ENCODE measurements at regions not wholly inside any gene's neighbourhood (a gene's known extent, or its start where the extent isn't known, plus 50 kb on each side); places are given as distances from the start of the nearest gene placed in this dataset.
A peak's percentile ranks its signal among the peaks of the same experiment; 100 is the strongest.

GRCh38 chr2:19806131-19806530, 95.7 kb downstream of the TTC32 start:
- Histone ChIP-seq H3K4me1 (peaks cover 11% of the 10 kb centered on the region), H3K4me3 (no peak overlapping the region), H3K27me3 (no peaks in the 10 kb centered on the region), H3K27ac (no peak overlapping the region), H3K36me3 (no peaks in the 10 kb centered on the region), H3K9me3 (no peaks in the 10 kb centered on the region)
- TF ChIP-seq POLR2AphosphoS5 (IDR thresholded peaks at IDR 0.05; ENCODE audit: insufficient read depth in 1 of 2, low read depth in 1 of 2), result no peak
- TF ChIP-seq POLR2A (IDR thresholded peaks at IDR 0.05), result no peak
- no peak for TF ChIP-seq CTCF (IDR thresholded peaks at IDR 0.05)
- DNase-seq (ENCODE audit: extremely low spot score in 2 of 2), result peak in 1 of 2 donors; percentile 67
- intact Hi-C loops (cut with DNase I), result no loop called here

GRCh38 chr2:19805266-19805665, 96.5 kb downstream of the TTC32 start:
- Histone ChIP-seq H3K27me3 (no peaks in the 10 kb centered on the region), H3K4me1 (peaks cover 11% of the 10 kb centered on the region), H3K9me3 (no peaks in the 10 kb centered on the region), H3K27ac (no peak overlapping the region), H3K36me3 (no peaks in the 10 kb centered on the region), H3K4me3 (no peak overlapping the region)
- peak in 1 of 2 donors; percentile 58 for DNase-seq (ENCODE audit: extremely low spot score in 2 of 2)
- TF ChIP-seq CTCF (IDR thresholded peaks at IDR 0.05), result no peak
- intact Hi-C loops (cut with DNase I), result no loop called here

GRCh38 chr2:19804639-19805260, 97.0 kb downstream of the TTC32 start:
- peaks cover 11% of the 10 kb centered on the region for H3K4me1 ChIP-seq
- no peak overlapping the region for H3K27ac ChIP-seq
- no peak overlapping the region for H3K4me3 ChIP-seq
- intact Hi-C loops (cut with DNase I), result no loop called here
- TF ChIP-seq CTCF (IDR thresholded peaks at IDR 0.05) (no peak), POLR2A (IDR thresholded peaks at IDR 0.05) (no peak), POLR2AphosphoS5 (IDR thresholded peaks at IDR 0.05; ENCODE audit: insufficient read depth in 1 of 2, low read depth in 1 of 2) (no peak)
- H3K27me3 ChIP-seq, result no peaks in the 10 kb centered on the region
- DNase-seq (ENCODE audit: extremely low spot score in 2 of 2), result peak in 1 of 2 donors; percentile 42
- no peaks in the 10 kb centered on the region for H3K9me3 ChIP-seq
- H3K36me3 ChIP-seq, result no peaks in the 10 kb centered on the region

- peaks cover 11% of the 10 kb centered on the region for H3K4me1 ChIP-seq
- TF ChIP-seq CTCF (IDR thresholded peaks at IDR 0.05), result no peak
- TF ChIP-seq POLR2AphosphoS5 (IDR thresholded peaks at IDR 0.05; ENCODE audit: insufficient read depth in 1 of 2, low read depth in 1 of 2), result no peak
- no peak for TF ChIP-seq POLR2A (IDR thresholded peaks at IDR 0.05)
- DNase-seq (ENCODE audit: extremely low spot score in 2 of 2), result no peak
- no peak overlapping the region for H3K27ac ChIP-seq
- no peaks in the 10 kb centered on the region for H3K9me3 ChIP-seq
- no peaks in the 10 kb centered on the region for H3K27me3 ChIP-seq
- intact Hi-C loops (cut with DNase I), result no loop called here
- no peaks in the 10 kb centered on the region for H3K36me3 ChIP-seq
- H3K4me3 ChIP-seq, result no peak overlapping the region
Observed at GRCh38 chr2:19802086-19802841, 99.5 kb downstream of the TTC32 start.

Data from vagina (tissue), 2 donors.